ENCODE measurements at regions not wholly inside any gene's neighbourhood (a gene's known extent, or its start where the extent isn't known, plus 50 kb on each side); places are given as distances from the start of the nearest gene placed in this dataset.

- no peak for DNase-seq
Observed at GRCh38 chr4:23238848-23239247, 546.1 kb downstream of the GBA3 start.

GRCh38 chr4:23237771-23238170, 545.0 kb downstream of the GBA3 start:
- DNase-seq: no peak

- no peak for DNase-seq
Observed at GRCh38 chr4:23235628-23236390, 543.1 kb downstream of the GBA3 start.

- DNase-seq: no peak
Observed at GRCh38 chr4:23234716-23235115, 542.0 kb downstream of the GBA3 start.

GRCh38 chr4:23234018-23234417, 541.3 kb downstream of the GBA3 start:
- DNase-seq: no peak

- DNase-seq: no peak
Observed at GRCh38 chr4:23233596-23233995, 540.9 kb downstream of the GBA3 start.

GRCh38 chr4:23232987-23233386, 540.2 kb downstream of the GBA3 start:
- no peak for DNase-seq

- DNase-seq: no peak
Observed at GRCh38 chr4:23225564-23225963, 532.8 kb downstream of the GBA3 start.

GRCh38 chr4:23224684-23225420, 532.1 kb downstream of the GBA3 start:
- DNase-seq: no peak

- DNase-seq: no peak
Observed at GRCh38 chr4:23220911-23221310, 528.2 kb downstream of the GBA3 start.

- no peak for DNase-seq
Observed at GRCh38 chr4:23219779-23220408, 527.2 kb downstream of the GBA3 start.

GRCh38 chr4:23213198-23213597, 520.5 kb downstream of the GBA3 start:
- no peak for DNase-seq

GRCh38 chr4:23212558-23212957, 519.8 kb downstream of the GBA3 start:
- no peak for DNase-seq

GRCh38 chr4:23207059-23207458, 514.3 kb downstream of the GBA3 start:
- DNase-seq: no peak

GRCh38 chr4:23202712-23203247, 510.0 kb downstream of the GBA3 start:
- no peak for DNase-seq

GRCh38 chr4:23194751-23195150, 502.0 kb downstream of the GBA3 start:
- DNase-seq: no peak

- DNase-seq: no peak
Observed at GRCh38 chr4:23174179-23174578, 481.4 kb downstream of the GBA3 start.

GRCh38 chr4:23171976-23172375, 479.2 kb downstream of the GBA3 start:
- DNase-seq: no peak

GRCh38 chr4:23169608-23170311, 477.0 kb downstream of the GBA3 start:
- no peak for DNase-seq

- no peak for DNase-seq
Observed at GRCh38 chr4:23166919-23167318, 474.2 kb downstream of the GBA3 start.

- no peak for DNase-seq
Observed at GRCh38 chr4:23166407-23166806, 473.7 kb downstream of the GBA3 start.

GRCh38 chr4:23165669-23166068, 472.9 kb downstream of the GBA3 start:
- no peak for DNase-seq

All from stimulated activated naive CD4-positive, alpha-beta T cell (primary cell).